ENCODE measurements at regions not wholly inside any gene's neighbourhood (a gene's known extent, or its start where the extent isn't known, plus 50 kb on each side); places are given as distances from the start of the nearest gene placed in this dataset.

DNA sequence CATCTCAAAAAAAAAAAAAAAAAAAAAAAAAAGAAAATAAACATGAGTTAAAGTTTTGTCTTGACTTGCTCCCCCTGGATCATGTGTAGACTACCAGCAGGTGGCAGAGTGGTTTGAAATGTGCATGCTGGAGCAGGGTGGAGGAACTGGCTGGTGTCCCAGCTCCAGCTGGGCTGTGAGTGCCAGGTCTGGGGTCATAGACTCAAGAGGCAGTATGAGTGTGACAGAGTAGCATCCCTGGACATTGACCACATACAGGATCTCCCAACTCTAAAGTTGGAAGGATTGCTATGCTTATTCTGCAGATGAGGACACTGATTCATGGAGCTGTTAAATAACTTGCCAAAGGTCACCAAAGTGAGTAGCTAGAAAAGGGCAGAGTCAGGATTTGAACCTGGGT is 198.0 kb upstream of the MPHOSPH6 start:
- peak; percentile 54 for DNase-seq
- no peaks in the 10 kb centered on the region for H3K27me3 ChIP-seq (ENCODE audit: control insufficient read depth, insufficient read depth, low read length)
- H3K4me3 ChIP-seq (ENCODE audit: insufficient read depth, low read depth, low read length), result no peak overlapping the region
- H3K36me3 ChIP-seq (replicated peaks; ENCODE audit: control insufficient read depth, insufficient read depth, low read length), result no peaks in the 10 kb centered on the region

DNA sequence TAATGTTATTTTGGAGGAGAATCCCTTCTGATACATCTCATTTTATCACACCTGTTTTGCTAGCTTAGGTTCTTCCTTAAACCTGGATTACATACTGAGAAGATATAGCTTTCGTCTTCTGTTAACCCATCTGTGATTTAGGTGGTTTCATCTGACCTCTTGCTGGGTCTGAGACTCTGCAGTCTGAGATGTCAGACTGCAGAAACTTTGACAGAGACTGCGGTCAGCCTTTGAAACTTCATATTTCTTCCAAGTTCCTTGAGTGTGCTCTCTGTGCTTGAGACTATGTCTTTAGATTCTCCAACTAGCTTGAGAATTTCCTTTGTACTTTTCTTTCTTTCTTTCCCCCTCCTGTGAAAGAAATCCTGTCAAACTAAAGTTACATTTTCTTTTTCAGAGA is 196.4 kb upstream of the MPHOSPH6 start:
- H3K27me3 ChIP-seq (ENCODE audit: control insufficient read depth, insufficient read depth, low read length), result no peaks in the 10 kb centered on the region
- H3K36me3 ChIP-seq (replicated peaks; ENCODE audit: control insufficient read depth, insufficient read depth, low read length), result no peaks in the 10 kb centered on the region
- no peak overlapping the region for H3K4me3 ChIP-seq (ENCODE audit: insufficient read depth, low read depth, low read length)
- DNase-seq, result no peak

DNA sequence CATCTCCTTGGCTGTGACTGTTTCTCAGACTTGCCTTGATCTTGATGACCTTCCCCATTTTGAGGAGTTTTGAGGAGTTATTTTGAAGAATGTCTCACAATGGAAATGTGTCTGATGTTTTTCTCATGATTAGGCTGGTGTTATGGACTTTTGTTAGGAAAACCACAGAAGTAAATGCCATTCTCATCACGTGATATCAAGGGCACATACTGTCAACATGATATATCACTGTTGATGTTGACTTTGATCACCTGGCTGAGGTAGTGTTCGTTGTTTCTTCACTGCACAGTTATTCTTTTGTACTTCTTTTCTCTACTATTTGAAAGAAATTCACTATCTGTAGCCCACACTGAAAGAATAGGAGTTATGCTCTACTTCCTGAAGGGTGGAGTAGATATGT is 194.7 kb upstream of the MPHOSPH6 start:
- no peaks in the 10 kb centered on the region for H3K27me3 ChIP-seq (ENCODE audit: control insufficient read depth, insufficient read depth, low read length)
- no peak overlapping the region for H3K4me3 ChIP-seq (ENCODE audit: insufficient read depth, low read depth, low read length)
- DNase-seq, result no peak
- H3K36me3 ChIP-seq (replicated peaks; ENCODE audit: control insufficient read depth, insufficient read depth, low read length), result no peaks in the 10 kb centered on the region

DNA sequence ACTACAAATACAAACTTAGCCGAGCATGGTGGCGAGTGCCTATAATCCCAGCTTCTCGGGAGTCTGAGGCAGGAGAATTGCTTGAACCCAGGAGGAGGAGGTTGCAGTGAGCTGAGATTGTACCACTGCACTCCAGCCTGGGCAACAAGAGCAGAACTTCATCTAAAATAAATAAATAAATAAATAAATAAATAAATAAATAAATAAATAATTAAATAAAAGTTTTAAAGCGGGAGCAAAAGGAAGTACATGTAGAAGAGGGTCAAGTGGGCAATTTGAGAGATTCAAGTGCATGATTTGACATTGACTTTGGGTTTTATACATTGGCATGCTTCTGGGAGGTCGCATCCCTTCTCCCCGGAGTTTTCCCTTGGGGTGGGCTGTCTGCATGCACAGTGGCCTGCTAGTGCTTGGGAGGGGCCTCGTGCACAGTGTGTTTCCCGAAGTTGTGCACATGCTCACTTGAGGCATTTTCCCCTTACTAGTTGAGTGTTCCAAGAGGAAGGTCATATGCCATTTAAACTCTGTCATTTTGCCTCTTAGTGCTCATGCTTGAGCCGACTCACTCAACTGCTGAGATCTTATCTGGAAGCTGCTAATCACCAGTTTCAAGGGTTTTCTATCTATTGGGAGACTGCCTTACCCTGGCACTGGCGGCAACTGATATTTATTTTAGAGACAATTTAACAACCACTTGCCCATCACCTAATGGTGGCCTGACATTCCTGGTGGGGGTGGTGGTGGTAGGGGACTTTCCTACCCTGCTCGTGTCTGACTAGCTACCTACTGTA is 193.2 kb upstream of the MPHOSPH6 start:
- Histone ChIP-seq H3K4me3 (ENCODE audit: insufficient read depth, low read depth, low read length) (no peak overlapping the region), H3K27me3 (ENCODE audit: control insufficient read depth, insufficient read depth, low read length) (no peaks in the 10 kb centered on the region), H3K36me3 (replicated peaks; ENCODE audit: control insufficient read depth, insufficient read depth, low read length) (no peaks in the 10 kb centered on the region)
- no peak for DNase-seq

DNA sequence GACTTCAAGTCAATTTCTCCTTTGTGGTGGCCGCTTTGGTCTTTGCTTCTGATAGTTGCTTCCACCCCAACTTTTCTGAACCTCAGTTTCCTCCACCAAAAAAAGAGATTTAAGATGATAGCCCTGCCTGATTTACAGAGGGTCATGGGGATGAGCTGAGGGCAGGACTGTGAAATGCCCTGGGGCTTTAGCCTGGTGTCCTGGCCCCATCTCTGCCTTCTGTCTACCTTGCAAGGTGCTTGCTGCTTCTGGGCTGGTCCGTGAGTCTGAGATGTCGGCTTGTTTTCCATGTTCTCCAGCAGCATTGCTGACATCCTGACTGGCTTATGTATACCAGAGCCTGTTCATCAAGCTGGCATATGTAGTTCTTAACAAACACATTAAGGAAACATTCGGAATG is 191.9 kb upstream of the MPHOSPH6 start:
- no peak for DNase-seq

DNA sequence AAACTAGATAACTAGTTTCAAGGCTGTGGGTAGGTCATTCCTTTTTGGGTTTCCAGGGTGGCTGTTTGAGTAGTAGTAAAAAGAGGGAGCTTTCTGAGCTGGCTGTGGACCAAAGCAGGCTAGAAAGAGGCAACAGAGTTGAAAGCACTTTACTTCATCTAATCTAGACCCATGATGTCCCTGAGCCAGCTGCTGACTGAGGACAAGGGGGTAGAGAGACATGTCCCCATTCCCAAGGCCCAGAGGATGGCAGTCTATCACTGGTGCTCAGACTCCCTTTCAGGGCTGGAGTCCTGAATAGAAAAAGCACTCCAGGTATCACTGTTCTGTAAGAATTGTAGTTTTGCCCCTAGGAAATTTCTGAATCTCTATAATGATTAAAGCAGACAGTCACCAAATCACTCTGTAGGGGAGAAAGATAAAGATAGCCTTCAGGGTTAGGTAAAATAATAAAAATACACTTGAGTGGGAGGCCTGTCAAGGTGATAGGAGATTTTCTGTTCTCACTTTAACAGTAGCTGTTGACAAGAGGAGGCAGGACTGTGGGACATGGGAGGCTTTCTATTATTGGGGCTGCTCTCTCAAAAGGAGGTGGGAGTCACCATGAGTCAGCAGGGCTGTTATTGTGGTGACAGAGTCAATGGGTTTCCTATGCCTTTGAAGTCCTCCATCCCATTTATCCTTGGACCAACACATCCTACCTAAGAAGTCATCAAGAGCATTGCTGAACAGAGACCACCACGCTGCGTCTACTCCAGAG is 190.2 kb upstream of the MPHOSPH6 start:
- H3K36me3 ChIP-seq (replicated peaks; ENCODE audit: control insufficient read depth, insufficient read depth, low read length), result no peaks in the 10 kb centered on the region
- no peak overlapping the region for H3K4me3 ChIP-seq (ENCODE audit: insufficient read depth, low read depth, low read length)
- no peaks in the 10 kb centered on the region for H3K27me3 ChIP-seq (ENCODE audit: control insufficient read depth, insufficient read depth, low read length)
- no peak for DNase-seq

More for the DNA sequence above, 191.9 kb upstream of the MPHOSPH6 start:
- no peaks in the 10 kb centered on the region for H3K36me3 ChIP-seq (replicated peaks; ENCODE audit: control insufficient read depth, insufficient read depth, low read length)
- H3K4me3 ChIP-seq (ENCODE audit: insufficient read depth, low read depth, low read length), result no peak overlapping the region
- no peaks in the 10 kb centered on the region for H3K27me3 ChIP-seq (ENCODE audit: control insufficient read depth, insufficient read depth, low read length)

DNA sequence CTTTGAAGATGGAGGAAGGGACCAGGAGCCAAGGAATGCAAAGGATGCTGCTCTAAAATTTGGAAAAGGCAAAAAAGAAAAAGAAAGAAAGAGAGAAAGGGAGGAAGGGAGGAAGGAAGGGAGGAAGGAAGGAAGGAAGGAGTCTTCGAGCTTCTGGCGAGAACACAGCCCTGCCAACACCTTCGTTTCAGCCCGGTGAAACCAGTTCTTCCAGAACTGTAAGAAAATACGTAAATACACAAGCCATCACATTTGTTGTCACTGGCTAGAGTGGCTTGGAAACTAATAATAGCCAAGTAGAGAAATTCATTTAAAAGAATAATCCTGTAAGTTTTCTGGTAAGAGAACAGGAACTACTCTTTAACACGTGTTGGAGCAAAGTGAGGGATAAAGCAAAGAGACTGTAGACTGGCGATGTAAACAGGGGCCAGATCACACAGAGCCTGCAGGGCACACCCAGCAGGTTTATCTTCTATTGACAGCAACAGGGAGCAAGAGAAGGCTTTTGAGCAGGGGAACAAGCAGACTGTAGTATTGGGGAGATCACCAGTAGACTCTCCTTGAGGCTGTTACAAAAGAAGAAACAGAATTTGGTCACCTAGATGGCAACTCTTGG is 188.7 kb upstream of the MPHOSPH6 start:
- no peak for DNase-seq
- H3K4me3 ChIP-seq (ENCODE audit: insufficient read depth, low read depth, low read length), result no peak overlapping the region
- H3K27me3 ChIP-seq (ENCODE audit: control insufficient read depth, insufficient read depth, low read length), result no peaks in the 10 kb centered on the region
- no peaks in the 10 kb centered on the region for H3K36me3 ChIP-seq (replicated peaks; ENCODE audit: control insufficient read depth, insufficient read depth, low read length)

DNA sequence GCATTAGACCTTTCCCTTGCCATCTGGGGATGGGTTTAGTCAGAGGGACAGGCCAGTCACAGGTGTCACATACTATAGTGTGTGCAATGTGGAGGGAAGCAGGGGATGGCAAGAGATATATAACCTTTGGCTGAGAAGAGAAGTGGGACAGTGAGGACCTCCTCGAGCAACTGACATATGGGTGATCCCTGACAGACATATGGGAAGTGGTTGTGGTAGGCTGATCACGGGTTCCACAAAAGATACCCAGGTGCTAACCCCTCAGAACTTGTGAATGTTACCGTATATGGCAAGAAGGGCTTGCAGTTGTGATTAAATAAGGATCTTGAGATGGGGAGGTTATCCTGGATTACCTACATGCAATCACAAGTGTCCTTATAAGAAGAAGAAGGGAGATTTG is 188.1 kb upstream of the MPHOSPH6 start:
- DNase-seq, result no peak
- Histone ChIP-seq H3K4me3 (ENCODE audit: insufficient read depth, low read depth, low read length) (no peak overlapping the region), H3K27me3 (ENCODE audit: control insufficient read depth, insufficient read depth, low read length) (no peaks in the 10 kb centered on the region), H3K36me3 (replicated peaks; ENCODE audit: control insufficient read depth, insufficient read depth, low read length) (no peaks in the 10 kb centered on the region)

DNA sequence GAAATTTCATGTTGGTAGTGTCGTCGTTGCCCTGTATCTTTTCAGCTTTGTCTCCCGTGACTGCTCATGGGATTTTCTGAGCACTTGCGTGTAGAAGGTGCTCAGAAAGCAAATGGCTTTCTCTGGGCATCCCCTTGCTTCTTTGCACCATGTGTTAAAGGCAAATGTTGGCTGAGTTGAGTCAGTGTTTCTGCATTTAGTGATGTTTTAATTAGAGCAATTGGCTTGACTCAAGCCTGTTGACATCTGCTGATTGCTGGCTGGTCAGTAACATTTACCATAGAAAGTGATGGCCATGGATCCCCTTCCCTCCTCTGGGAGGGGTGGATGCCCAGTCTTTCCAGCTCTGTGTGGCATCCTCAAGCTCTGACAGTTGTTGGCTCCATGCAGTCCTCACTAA is 187.2 kb upstream of the MPHOSPH6 start:
- no peak for DNase-seq
- Histone ChIP-seq H3K27me3 (ENCODE audit: control insufficient read depth, insufficient read depth, low read length) (no peaks in the 10 kb centered on the region), H3K4me3 (ENCODE audit: insufficient read depth, low read depth, low read length) (no peak overlapping the region), H3K36me3 (replicated peaks; ENCODE audit: control insufficient read depth, insufficient read depth, low read length) (no peaks in the 10 kb centered on the region)

DNA sequence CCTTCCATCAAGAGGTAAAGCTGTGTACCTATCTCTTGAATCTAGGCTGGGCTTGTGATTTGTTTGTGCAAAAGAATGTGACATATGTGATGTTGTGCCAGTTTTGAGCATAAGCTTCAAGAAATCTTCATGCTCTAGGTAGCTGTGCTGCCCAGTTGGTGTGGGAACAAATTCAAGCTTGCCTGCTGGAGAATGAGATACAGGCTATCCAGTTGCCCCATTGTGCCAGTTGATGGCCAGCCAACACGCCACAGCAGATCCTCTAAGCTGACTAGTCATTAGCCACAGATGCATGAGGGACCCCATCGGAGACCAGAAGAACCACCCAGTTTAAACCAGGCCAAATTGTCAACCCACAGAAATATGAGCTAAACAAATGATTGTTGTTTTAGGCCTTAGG is 180.5 kb upstream of the MPHOSPH6 start:
- DNase-seq, result no peak
- H3K4me3 ChIP-seq (ENCODE audit: insufficient read depth, low read depth, low read length), result no peak overlapping the region
- H3K36me3 ChIP-seq (replicated peaks; ENCODE audit: control insufficient read depth, insufficient read depth, low read length), result no peaks in the 10 kb centered on the region
- H3K27me3 ChIP-seq (ENCODE audit: control insufficient read depth, insufficient read depth, low read length), result no peaks in the 10 kb centered on the region

DNA sequence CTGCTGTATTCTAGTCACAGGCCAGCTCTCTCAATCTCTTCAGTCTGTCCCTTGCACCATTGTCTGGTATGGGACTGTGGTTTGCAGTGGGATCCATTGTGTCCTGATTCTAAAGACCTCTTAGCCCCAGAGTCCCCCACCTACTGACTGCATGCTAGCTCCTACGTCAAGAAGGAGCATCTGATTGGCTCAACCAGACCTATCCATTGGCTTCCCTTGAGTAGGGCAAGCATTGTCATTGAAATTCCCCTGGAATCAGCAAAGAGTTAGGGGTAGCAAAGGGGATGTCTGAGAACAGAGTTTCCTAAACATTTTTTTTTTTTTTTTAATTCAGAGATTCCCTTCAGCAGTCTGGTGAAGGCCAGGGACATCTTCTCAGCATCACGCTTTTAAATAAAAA is 175.3 kb upstream of the MPHOSPH6 start:
- no peaks in the 10 kb centered on the region for H3K27me3 ChIP-seq (ENCODE audit: control insufficient read depth, insufficient read depth, low read length)
- no peaks in the 10 kb centered on the region for H3K36me3 ChIP-seq (replicated peaks; ENCODE audit: control insufficient read depth, insufficient read depth, low read length)
- H3K4me3 ChIP-seq (ENCODE audit: insufficient read depth, low read depth, low read length), result no peak overlapping the region
- no peak for DNase-seq

DNA sequence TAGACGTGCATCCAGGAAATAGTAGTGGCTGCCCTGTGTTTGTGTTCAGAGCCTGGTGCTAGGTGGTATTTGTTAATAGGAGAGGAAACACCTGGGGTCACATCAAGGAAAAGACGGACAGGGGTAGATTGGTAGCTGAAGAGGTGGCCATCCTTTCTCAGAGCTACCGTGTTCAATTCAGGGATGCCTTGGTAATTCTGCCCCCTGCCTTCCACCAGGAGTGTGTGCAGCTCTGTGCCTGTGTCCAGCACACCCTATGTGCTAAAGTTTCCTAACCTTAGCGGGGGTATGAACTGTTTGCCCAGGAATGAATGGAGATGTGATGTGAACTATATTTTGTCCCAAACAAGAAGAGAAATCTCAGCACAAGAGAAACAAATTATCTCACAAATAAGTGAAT is 174.1 kb upstream of the MPHOSPH6 start:
- no peak overlapping the region for H3K4me3 ChIP-seq (ENCODE audit: insufficient read depth, low read depth, low read length)
- H3K27me3 ChIP-seq (ENCODE audit: control insufficient read depth, insufficient read depth, low read length), result no peaks in the 10 kb centered on the region
- no peaks in the 10 kb centered on the region for H3K36me3 ChIP-seq (replicated peaks; ENCODE audit: control insufficient read depth, insufficient read depth, low read length)
- no peak for DNase-seq

DNA sequence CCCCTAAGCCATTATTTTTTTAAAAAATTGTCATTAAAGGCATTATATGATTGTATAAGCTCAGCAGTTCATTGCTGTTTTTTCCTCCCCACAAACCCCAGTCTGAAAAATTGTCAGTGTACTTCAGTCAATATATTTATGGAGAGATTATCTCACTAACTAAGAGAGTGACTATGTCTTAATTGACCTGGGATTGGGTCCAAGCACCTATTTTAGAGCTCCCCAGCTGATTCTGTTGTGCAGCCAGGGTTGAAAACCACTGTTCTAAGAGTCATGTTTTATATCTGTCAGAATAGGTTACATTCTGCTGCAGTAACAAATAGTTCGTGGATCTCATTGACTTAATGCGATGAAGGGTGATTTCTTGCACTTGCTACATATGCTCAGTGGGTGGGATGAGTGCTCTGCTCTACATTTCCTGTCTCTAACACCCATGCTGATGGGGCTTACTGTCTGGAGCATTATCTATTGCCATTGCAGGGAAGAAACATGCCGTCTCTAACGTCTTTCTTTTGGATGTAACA is 171.2 kb upstream of the MPHOSPH6 start:
- Histone ChIP-seq H3K27me3 (ENCODE audit: control insufficient read depth, insufficient read depth, low read length) (no peaks in the 10 kb centered on the region), H3K36me3 (replicated peaks; ENCODE audit: control insufficient read depth, insufficient read depth, low read length) (no peaks in the 10 kb centered on the region), H3K4me3 (ENCODE audit: insufficient read depth, low read depth, low read length) (no peak overlapping the region)
- no peak for DNase-seq

DNA sequence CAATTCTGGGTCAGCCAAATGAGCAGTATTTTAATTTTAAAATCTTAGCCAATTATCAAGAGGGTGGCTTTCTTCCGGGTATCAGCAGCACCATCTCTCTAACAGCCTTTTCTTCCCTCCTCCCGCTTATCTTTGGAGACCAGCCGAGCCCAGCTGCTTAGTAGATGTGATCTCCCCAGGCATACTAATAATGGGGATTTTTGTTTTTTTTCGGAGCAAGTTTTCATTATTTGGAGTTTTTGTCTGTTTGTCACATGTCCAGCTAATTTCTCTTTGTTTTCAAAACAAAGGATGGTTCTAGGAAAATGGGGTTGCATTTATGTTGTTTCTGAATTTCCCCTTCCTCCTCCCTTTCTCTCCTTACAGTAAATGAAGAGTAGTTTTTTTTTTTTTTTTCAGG is 170.5 kb upstream of the MPHOSPH6 start:
- H3K4me3 ChIP-seq (ENCODE audit: insufficient read depth, low read depth, low read length), result no peak overlapping the region
- no peaks in the 10 kb centered on the region for H3K27me3 ChIP-seq (ENCODE audit: control insufficient read depth, insufficient read depth, low read length)
- no peaks in the 10 kb centered on the region for H3K36me3 ChIP-seq (replicated peaks; ENCODE audit: control insufficient read depth, insufficient read depth, low read length)
- no peak for DNase-seq

DNA sequence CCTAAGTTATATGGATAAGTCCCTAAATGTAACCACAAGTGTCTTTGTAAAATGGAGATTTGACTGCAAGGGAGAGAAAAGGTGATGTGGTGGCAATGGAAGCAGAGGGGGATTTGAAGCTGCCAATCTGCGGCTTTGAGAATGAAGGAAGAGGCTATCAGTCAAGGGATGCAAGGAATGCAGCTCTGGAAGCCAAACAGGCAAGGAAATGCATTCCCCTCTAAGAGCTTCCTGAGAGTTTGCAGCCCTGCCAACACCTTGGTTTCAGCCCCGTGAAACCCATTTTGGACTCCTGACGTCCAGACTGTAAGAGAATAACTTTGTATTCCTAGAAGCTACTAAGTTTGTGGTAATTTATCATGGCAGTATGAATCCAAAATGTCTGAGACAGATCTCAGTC is 167.3 kb upstream of the MPHOSPH6 start:
- H3K36me3 ChIP-seq (replicated peaks; ENCODE audit: control insufficient read depth, insufficient read depth, low read length), result no peaks in the 10 kb centered on the region
- no peak overlapping the region for H3K4me3 ChIP-seq (ENCODE audit: insufficient read depth, low read depth, low read length)
- H3K27me3 ChIP-seq (ENCODE audit: control insufficient read depth, insufficient read depth, low read length), result no peaks in the 10 kb centered on the region
- DNase-seq, result no peak
